ENCODE measurements at regions not wholly inside any gene's neighbourhood (a gene's known extent, or its start where the extent isn't known, plus 50 kb on each side); places are given as distances from the start of the nearest gene placed in this dataset.

DNA sequence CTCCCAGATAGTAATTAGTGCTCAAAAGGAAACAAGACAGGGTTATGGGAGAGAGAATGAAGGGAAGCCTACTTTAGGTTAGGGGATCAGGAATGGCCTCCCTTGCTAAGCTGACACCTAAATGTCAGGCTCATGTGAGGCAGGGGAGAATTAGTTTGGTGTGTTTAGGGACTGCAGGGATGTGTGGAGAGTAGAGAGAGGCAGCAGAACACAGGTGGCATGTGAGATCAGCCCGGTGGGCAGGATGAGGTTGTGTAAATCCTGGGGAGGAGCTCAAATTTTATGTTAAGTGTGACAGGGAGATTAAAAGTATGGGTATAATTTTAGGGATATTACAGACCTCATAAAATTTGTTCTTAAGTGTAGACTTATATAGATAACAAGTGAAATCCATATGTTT lies 56.2 kb upstream of the ZNF438 start:
- Histone ChIP-seq H3F3A (ENCODE audit: low read length, unreplicated experiment) (no peaks in the 10 kb centered on the region), H2AFZ (ENCODE audit: low read length) (no peak overlapping the region), H3K27me3 (ENCODE audit: low read length) (no peaks in the 10 kb centered on the region), H3K9me3 (ENCODE audit: low read length) (no peaks in the 10 kb centered on the region), H4K20me1 (ENCODE audit: low read length) (no peaks in the 10 kb centered on the region), H3K4me3 (ENCODE audit: low read length) (no peak overlapping the region), H3K9me2 (replicated peaks; ENCODE audit: low read length) (no peaks in the 10 kb centered on the region), H3K27ac (ENCODE audit: low read length) (no peak overlapping the region), H3K79me2 (ENCODE audit: low read length) (no peaks in the 10 kb centered on the region), H3K36me3 (ENCODE audit: low read depth, low read length) (no peaks in the 10 kb centered on the region), H3K4me1 (ENCODE audit: insufficient read depth, low read length) (no peaks in the 10 kb centered on the region), H3K9ac (ENCODE audit: low read length) (no peak overlapping the region), H3K4me2 (ENCODE audit: low read length) (no peak overlapping the region)
- BruUV-seq (replicated peaks): no TSS peak
- ChIA-PET POLR2A (ENCODE audit: unreplicated experiment) (no interaction called here), CTCF (no interaction called here)
- DNase-seq: no peak
- ATAC-seq: no peak
- intact Hi-C loops (cut with micrococcal nuclease): no loop called here
- TF ChIP-seq EZH2phosphoT487 (IDR thresholded peaks at IDR 0.05; ENCODE audit: borderline replicate concordance, low read length) (no peak), EZH2 (IDR thresholded peaks at IDR 0.05; ENCODE audit: low read length, unreplicated experiment) (no peak)
- TF ChIP-seq, protein P1, sequence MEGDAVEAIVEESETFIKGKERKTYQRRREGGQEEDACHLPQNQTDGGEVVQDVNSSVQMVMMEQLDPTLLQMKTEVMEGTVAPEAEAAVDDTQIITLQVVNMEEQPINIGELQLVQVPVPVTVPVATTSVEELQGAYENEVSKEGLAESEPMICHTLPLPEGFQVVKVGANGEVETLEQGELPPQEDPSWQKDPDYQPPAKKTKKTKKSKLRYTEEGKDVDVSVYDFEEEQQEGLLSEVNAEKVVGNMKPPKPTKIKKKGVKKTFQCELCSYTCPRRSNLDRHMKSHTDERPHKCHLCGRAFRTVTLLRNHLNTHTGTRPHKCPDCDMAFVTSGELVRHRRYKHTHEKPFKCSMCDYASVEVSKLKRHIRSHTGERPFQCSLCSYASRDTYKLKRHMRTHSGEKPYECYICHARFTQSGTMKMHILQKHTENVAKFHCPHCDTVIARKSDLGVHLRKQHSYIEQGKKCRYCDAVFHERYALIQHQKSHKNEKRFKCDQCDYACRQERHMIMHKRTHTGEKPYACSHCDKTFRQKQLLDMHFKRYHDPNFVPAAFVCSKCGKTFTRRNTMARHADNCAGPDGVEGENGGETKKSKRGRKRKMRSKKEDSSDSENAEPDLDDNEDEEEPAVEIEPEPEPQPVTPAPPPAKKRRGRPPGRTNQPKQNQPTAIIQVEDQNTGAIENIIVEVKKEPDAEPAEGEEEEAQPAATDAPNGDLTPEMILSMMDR (conservative IDR thresholded peaks at IDR 0.05; ENCODE audit: low read depth, low read length): no peak

DNA sequence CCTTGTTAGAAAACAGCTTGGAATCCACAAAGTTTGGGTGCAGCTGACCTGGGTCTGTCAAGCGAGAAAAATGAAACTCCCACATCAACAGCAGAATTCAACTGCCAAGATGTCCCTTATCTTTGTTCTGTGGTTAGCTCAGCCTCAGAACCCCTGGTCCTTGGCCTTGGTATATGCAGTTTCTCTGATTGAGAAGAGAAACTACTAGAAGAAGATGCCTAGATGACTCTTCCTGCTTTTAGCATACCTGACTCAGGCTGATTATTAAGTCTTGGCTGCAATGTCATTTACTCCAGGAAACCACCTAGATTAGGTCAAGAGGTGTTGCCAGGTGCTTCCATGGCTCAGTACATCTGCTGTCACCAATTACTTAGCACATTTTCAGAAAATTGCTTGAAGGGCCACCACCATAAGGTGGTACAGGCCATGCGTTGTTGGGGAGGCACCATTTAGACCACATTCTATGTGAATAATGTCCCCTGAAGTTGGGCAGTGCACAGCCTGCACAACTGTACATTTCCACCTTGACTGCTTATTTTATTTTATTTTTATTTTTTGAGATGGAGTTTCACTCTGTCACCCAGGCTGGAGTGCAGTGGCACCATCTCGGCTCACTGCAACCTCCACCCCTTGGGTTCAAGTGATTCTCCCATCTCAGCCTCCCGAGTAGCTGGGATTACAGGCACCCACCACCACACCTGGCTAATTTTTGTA lies 59.4 kb upstream of the ZNF438 start:
- BruUV-seq (replicated peaks): no TSS peak

More for the DNA sequence above, 59.4 kb upstream of the ZNF438 start:
- H3F3A ChIP-seq (ENCODE audit: low read length, unreplicated experiment): no peaks in the 10 kb centered on the region
- no peaks in the 10 kb centered on the region for H3K36me3 ChIP-seq (ENCODE audit: low read depth, low read length)
- DNase-seq: no peak
- intact Hi-C loops (cut with micrococcal nuclease): no loop called here
- no peaks in the 10 kb centered on the region for H3K27me3 ChIP-seq (ENCODE audit: low read length)
- ChIA-PET POLR2A (ENCODE audit: unreplicated experiment) (no interaction called here), CTCF (no interaction called here)
- no peaks in the 10 kb centered on the region for H3K9me2 ChIP-seq (replicated peaks; ENCODE audit: low read length)
- no peak overlapping the region for H3K27ac ChIP-seq (ENCODE audit: low read length)
- H4K20me1 ChIP-seq (ENCODE audit: low read length): no peaks in the 10 kb centered on the region
- H2AFZ ChIP-seq (ENCODE audit: low read length): no peak overlapping the region
- H3K4me1 ChIP-seq (ENCODE audit: insufficient read depth, low read length): no peaks in the 10 kb centered on the region
- no peak for TF ChIP-seq EZH2 (IDR thresholded peaks at IDR 0.05; ENCODE audit: low read length, unreplicated experiment)
- TF ChIP-seq, protein P1 (conservative IDR thresholded peaks at IDR 0.05; ENCODE audit: low read depth, low read length): no peak
- no peak for TF ChIP-seq EZH2phosphoT487 (IDR thresholded peaks at IDR 0.05; ENCODE audit: borderline replicate concordance, low read length)
- H3K9ac ChIP-seq (ENCODE audit: low read length): no peak overlapping the region
- no peak overlapping the region for H3K4me2 ChIP-seq (ENCODE audit: low read length)
- no peaks in the 10 kb centered on the region for H3K79me2 ChIP-seq (ENCODE audit: low read length)
- no peak overlapping the region for H3K4me3 ChIP-seq (ENCODE audit: low read length)
- ATAC-seq: no peak
- no peaks in the 10 kb centered on the region for H3K9me3 ChIP-seq (ENCODE audit: low read length)

Data from PC-3 (cell line).